Breast epithelium (tissue), 4 donors: ENCODE measurements at regions not wholly inside any gene's neighbourhood (a gene's known extent, or its start where the extent isn't known, plus 50 kb on each side); places are given as distances from the start of the nearest gene placed in this dataset.

Experiments
- DNase-seq, 2 donors: peaks; one replicate each; pipeline ENCODE4 v3.0.0-alpha.2; 2019; ENCODE audit warnings: low spot score in 2 of 2
- H3K27ac ChIP-seq, 2 donors: fragments of 200-600 bp; sonication (generic) in 1 of 2; one replicate each; pipeline ENCODE4 v1.5.1; 2016 to 2019; ENCODE audit warnings: mild to moderate bottlenecking in 1 of 2
- H3K27me3 ChIP-seq, 2 donors: fragments of 200-600 bp; sonication (generic) in 1 of 2; one replicate each; pipeline versions ENCODE4 v1.5.1 to v1.6.0; 2017 to 2019; ENCODE audit warnings: control low read depth in 1 of 2, mild to moderate bottlenecking in 1 of 2
- H3K36me3 ChIP-seq: fragments of 200-600 bp; one replicate; pipeline ENCODE4 v1.5.1; 2019
- H3K4me1 ChIP-seq, 2 donors: fragments of 200-600 bp; sonication (generic); one replicate each; pipeline ENCODE4 v1.5.1; 2016 to 2019; ENCODE audit warnings: control low read depth in 1 of 2
- H3K4me3 ChIP-seq, 3 donors: fragments of 200-600 bp; sonication (generic); 1 replicate in 2 of 3; 2 replicates in 1 of 3; pipeline ENCODE4 v1.5.1; 2016 to 2019; ENCODE audit warnings: mild to moderate bottlenecking in 3 of 3, moderate library complexity in 2 of 3
- H3K9me3 ChIP-seq, 2 donors: fragments of 200-600 bp; sonication (generic) in 1 of 2; one replicate each; pipeline ENCODE4 v1.5.1; 2016 to 2019; ENCODE audit warnings: control low read depth in 1 of 2
- CTCF ChIP-seq, 3 donors: fragments of 450-650 bp; IDR thresholded peaks; one replicate each; pipeline ENCODE4 v1.5.1; 2016 to 2017; ENCODE audit warnings: antibody characterized with exemption in 3 of 3, mild to moderate bottlenecking in 3 of 3, moderate library complexity in 3 of 3
- POLR2A ChIP-seq: fragments of 450-650 bp; IDR thresholded peaks from one replicate; pipeline ENCODE4 v1.6.1; 2016; ENCODE audit warnings: antibody characterized with exemption, mild to moderate bottlenecking, moderate library complexity
- POLR2AphosphoS5 ChIP-seq, 3 donors: sonication (generic); formaldehyde crosslinking; IDR thresholded peaks; one replicate each; pipeline ENCODE4 v1.6.1; 2017; ENCODE audit warnings: antibody characterized with exemption in 3 of 3
- intact Hi-C: fragments of 100-400 bp; cut with DNase I; formaldehyde crosslinking; loops from one replicate; pipeline ENCODE4 v1.15.1; 2023; ENCODE audit warnings: low total_unique reads

- no peaks in the 10 kb centered on the region for H3K27me3 ChIP-seq
- peak in 1 of 2 donors; percentile 25 for DNase-seq
- H3K4me1 ChIP-seq: peaks cover 10 to 12% of the 10 kb centered on the region in 2 donors
- H3K9me3 ChIP-seq: no peaks in the 10 kb centered on the region
- H3K4me3 ChIP-seq: no peak overlapping the region
- TF ChIP-seq POLR2A: no peak
- no peak for TF ChIP-seq POLR2AphosphoS5 (IDR thresholded peaks at IDR 0.05)
- TF ChIP-seq CTCF (IDR thresholded peaks at IDR 0.05): no peak
- intact Hi-C loops: no loop called here
- H3K36me3 ChIP-seq: no peaks in the 10 kb centered on the region
- no peak overlapping the region for H3K27ac ChIP-seq
These were observed 132.2 kb downstream of the ASB7 start for GRCh38 chr15:100734586-100734985.

- TF ChIP-seq CTCF (IDR thresholded peaks at IDR 0.05) (no peak), POLR2A (no peak), POLR2AphosphoS5 (IDR thresholded peaks at IDR 0.05) (no peak)
- no peak overlapping the region for H3K4me3 ChIP-seq
These were observed 133.0 kb downstream of the ASB7 start for GRCh38 chr15:100735129-100736053.

GRCh38 chr15:100737214-100737613 is 134.8 kb downstream of the ASB7 start:
- Histone ChIP-seq H3K9me3 (no peaks in the 10 kb centered on the region), H3K27me3 (no peaks in the 10 kb centered on the region), H3K4me1 (peaks cover 7 to 10% of the 10 kb centered on the region in 2 donors), H3K27ac (no peak overlapping the region), H3K4me3 (no peak overlapping the region), H3K36me3 (no peaks in the 10 kb centered on the region)
- DNase-seq: no peak
- TF ChIP-seq CTCF (IDR thresholded peaks at IDR 0.05): no peak
- TF ChIP-seq POLR2A: no peak
- no peak for TF ChIP-seq POLR2AphosphoS5 (IDR thresholded peaks at IDR 0.05)
- intact Hi-C loops: no loop called here

More at GRCh38 chr15:100735129-100736053, 133.0 kb downstream of the ASB7 start:
- Histone ChIP-seq H3K27ac (no peak overlapping the region), H3K27me3 (no peaks in the 10 kb centered on the region), H3K36me3 (no peaks in the 10 kb centered on the region), H3K4me1 (peaks cover 10 to 12% of the 10 kb centered on the region in 2 donors), H3K9me3 (no peaks in the 10 kb centered on the region)
- DNase-seq: peak in 1 of 2 donors; percentile 22
- intact Hi-C loops: no loop called here

GRCh38 chr15:100738614-100739013 is 136.2 kb downstream of the ASB7 start:
- Histone ChIP-seq H3K4me1 (peaks cover 0 to 4% of the 10 kb centered on the region in 2 donors), H3K27me3 (no peaks in the 10 kb centered on the region), H3K4me3 (no peak overlapping the region), H3K27ac (no peak overlapping the region), H3K36me3 (no peaks in the 10 kb centered on the region), H3K9me3 (no peaks in the 10 kb centered on the region)
- peak in 1 of 2 donors; percentile 14 for DNase-seq
- intact Hi-C loops: no loop called here
- no peak for TF ChIP-seq CTCF (IDR thresholded peaks at IDR 0.05)
- no peak for TF ChIP-seq POLR2AphosphoS5 (IDR thresholded peaks at IDR 0.05)
- no peak for TF ChIP-seq POLR2A

GRCh38 chr15:100740138-100740537 is 137.7 kb downstream of the ASB7 start:
- Histone ChIP-seq H3K27me3 (no peaks in the 10 kb centered on the region), H3K36me3 (no peaks in the 10 kb centered on the region)

More at GRCh38 chr15:100740138-100740537, 137.7 kb downstream of the ASB7 start:
- intact Hi-C loops: no loop called here
- DNase-seq: no peak
- Histone ChIP-seq H3K9me3 (no peaks in the 10 kb centered on the region), H3K27ac (no peak overlapping the region), H3K4me3 (no peak overlapping the region), H3K4me1 (no peaks in the 10 kb centered on the region)
- no peak for TF ChIP-seq POLR2A
- no peak for TF ChIP-seq POLR2AphosphoS5 (IDR thresholded peaks at IDR 0.05)
- no peak for TF ChIP-seq CTCF (IDR thresholded peaks at IDR 0.05)
